Stimulated activated naive CD4-positive, alpha-beta T cell (primary cell): ENCODE measurements at regions not wholly inside any gene's neighbourhood (a gene's known extent, or its start where the extent isn't known, plus 50 kb on each side); places are given as distances from the start of the nearest gene placed in this dataset.
"Not testable (repeated sequence)": the region's sequence is repeated elsewhere in the genome, so short reads cannot be mapped to it uniquely, and the experiment has no call there.

Source experiments
- DNase-seq, 6 experiments: peaks; one replicate each; lab custom pipeline; 2025; lab: John Stamatoyannopoulos, UW

- no peak for DNase-seq
Observed at GRCh38 chr6:6867404-6867799, 240.4 kb upstream of the RREB1 start.

GRCh38 chr6:6869094-6869493 lies 238.7 kb upstream of the RREB1 start:
- no peak for DNase-seq

- DNase-seq = no peak
Observed at GRCh38 chr6:6870921-6871320, 236.8 kb upstream of the RREB1 start.

GRCh38 chr6:6872459-6873344 lies 235.1 kb upstream of the RREB1 start:
- no peak for DNase-seq

GRCh38 chr6:6873778-6874177 lies 234.0 kb upstream of the RREB1 start:
- no peak for DNase-seq

- DNase-seq = no peak
Observed at GRCh38 chr6:6875818-6876470, 231.8 kb upstream of the RREB1 start.

DNA sequence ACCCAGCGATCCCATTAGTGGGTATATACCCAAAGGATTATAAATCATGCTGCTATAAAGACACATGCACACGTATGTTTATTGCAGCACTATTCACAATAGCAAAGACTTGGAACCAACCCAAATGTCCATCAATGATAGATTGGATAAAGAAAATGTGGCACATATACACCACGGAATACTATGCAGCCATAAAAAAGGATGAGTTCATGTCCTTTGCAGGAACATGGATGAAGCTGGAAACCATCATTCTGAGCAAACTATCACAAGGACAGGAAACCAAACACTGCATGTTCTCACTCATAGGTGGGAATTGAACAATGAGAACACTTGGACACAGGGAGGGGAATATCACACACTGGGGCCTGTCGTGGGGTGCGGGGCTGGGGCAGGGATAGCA lies 230.0 kb upstream of the RREB1 start:
- not testable (repeated sequence) for DNase-seq

DNA sequence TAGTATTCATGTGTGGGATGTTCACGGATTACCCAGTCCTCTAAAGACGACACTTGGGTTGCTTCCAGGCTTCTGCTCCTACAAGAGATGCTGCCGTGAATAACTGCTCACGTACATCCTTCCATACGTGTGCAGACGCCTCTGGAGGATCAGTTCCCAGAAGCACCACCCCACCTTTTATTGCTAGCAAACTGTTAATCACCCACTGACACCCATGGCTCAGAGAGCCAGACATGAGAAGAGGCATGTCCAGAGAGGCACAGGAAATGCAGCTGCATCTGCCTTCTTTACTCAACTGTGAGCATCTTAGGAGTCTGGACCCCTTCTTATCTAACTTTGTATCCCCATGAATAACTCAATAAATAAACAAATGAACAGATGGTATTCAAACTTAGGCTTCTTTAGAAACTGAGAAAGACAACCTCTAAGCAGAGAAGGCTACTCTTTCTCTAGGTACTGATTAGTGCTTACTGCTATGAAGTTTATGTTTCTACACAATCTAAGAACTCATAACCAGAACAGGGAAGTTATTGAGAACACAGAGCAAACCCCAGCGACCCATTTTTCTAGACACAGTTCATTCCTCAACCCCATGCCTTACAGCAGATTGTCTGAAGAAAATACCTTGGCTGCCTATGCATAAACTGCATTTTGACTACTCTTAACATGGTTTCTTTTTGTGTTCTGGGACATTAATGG lies 228.7 kb upstream of the RREB1 start:
- no peak for DNase-seq

DNA sequence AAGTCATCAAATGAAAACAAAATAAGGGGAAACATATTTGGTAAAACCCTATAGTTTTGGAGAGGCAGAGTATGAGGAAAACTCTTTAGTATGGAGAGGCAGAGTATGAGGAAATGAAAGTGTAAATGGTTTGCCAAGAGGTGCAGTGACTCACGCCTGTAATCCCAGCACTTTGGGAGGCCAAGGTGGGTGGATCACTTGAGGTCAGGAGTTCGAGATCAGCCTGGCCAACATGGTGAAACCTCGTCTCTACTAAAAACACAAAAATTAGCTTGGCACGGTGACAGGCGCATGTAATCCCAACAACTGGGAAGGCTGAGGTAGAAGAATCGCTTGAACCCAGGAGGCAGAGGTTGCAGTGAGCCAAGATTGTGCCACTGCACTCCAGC lies 228.2 kb upstream of the RREB1 start:
- not testable (repeated sequence) for DNase-seq

DNA sequence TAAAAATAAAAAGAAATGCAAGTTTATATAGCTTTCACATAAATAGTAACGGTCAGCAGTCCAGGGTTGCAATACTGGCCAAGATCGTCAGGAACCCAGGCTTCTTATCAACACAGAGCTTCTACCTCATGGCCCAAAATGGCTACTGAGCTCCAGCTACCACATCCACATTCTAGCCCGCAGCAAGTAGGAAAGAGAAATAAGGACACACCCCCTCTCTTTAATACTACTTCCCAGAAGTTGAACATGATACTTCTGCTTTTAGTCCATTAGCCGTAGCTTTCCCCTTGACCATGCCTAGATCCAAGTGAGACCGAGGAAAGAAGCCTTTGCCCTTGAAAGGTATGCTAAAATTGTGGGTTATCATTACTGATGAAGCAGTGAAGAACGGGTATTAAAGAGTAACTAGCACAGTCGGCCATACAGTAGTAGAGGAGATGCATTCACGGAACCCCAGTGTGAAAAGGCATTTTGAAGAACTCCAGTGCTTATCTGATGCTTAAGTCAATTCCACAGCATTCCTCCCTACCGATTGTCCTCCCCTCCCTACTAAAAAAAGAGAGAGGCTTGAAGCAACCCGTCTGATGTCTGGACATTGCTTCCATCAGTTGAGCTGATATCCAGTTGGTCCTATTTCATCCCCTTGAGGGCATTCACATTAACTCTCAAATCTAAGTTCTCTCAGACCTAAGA lies 226.9 kb upstream of the RREB1 start:
- DNase-seq = no peak

DNA sequence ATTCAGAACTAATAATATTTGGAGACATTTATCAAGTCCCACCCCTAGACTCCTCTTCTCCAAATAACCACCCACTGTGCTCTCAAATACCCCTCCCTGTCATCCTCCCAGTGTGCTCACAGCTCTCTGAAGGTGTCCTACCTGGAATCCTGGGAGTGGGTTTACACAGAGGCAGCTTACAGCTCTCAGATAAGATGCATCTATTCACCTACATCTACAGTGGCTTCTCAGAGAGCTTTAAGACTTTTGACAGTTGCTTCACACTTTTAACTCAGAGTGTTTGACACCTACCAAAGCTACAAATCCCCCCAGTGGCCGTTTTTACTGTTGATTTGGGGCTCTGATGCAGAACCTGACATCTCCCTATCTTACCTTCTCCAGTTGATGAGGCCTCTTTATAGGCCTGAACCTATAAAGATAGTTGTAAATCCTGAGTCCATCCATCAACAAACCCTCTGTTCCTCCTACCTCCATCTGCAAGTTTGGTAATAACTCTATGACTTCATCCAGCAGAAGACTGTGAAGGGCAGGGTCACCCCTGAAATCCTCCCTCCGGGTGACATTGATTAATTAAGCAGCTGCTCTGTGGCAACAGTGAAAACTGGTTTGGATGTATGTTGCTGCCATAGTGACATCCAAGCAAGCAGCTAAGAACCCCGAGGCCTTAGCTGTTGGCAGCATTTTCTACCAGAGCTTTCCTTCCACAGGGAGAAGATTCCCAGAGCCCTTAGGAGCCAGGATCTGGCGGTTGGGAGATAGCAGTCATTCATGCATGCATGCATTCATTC lies 226.1 kb upstream of the RREB1 start:
- no peak for DNase-seq

DNA sequence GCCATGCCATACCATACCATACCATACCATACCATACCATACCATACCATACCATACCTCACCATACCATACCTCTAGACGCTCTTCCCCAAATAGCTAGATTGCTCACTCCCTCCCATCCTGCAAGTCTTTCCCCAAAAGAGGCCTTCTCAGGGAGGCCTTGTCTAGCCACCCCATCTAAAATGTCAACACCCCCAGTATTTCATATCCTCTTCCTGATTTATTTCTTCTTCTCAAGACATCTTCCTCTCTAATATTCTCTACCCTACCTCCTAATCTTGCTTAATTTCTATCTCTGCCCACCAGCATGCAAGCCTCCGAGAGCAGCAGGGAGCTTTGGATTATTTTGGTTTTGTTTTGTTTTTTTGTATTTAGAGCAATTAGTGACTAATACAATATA lies 225.2 kb upstream of the RREB1 start:
- no peak for DNase-seq

DNA sequence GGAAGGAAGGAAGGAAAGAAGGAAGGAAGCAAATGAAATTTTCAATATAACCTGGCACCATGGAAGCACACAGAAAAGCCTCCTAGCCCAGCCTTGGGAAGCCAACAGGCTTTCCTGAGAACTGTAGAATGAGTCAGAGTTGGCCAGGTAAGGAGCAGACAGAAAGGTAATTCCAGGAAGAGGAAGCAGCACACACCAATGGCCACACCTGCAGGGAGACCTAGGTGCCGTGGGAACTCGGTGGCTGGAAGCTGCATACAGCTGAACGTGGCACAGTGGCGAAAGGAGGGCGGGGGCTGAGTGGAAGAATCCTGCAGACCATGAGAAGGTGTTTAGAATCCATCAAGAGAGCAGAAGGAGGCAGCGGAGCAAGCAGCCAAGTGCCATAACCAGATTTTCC lies 224.8 kb upstream of the RREB1 start:
- DNase-seq = no peak

- no peak for DNase-seq
Observed at GRCh38 chr6:6884193-6884627, 223.6 kb upstream of the RREB1 start.

GRCh38 chr6:6884916-6885315 lies 222.8 kb upstream of the RREB1 start:
- no peak for DNase-seq

GRCh38 chr6:6885521-6886170 lies 222.1 kb upstream of the RREB1 start:
- DNase-seq = no peak

GRCh38 chr6:6886171-6886885 lies 221.4 kb upstream of the RREB1 start:
- no peak for DNase-seq

GRCh38 chr6:6886886-6887285 lies 220.9 kb upstream of the RREB1 start:
- DNase-seq = no peak

GRCh38 chr6:6889601-6890000 lies 218.2 kb upstream of the RREB1 start:
- DNase-seq = no peak

DNA sequence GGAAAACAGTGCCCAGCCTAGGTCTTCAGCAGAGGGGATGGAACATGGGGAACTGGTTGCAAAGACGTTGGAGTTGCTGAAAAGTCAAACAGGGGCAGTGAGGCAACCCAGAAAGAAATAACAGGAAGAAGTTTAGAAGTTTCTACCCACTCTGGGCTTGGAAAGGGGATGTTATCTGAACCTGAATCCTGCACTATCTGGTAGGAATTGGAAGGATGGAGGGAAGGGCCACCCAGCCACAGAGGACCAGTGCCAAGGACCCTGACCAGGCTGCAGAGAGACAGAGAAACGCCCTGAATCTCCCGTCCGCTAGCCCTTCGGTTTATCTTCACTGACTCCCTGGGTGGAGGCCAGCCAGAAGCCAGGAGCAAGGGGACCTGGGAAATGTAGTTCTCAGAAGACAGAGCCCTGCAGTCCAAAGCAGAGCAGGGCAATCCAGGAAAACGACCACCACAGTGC lies 217.3 kb upstream of the RREB1 start:
- DNase-seq = no peak
